NCI-H748 treated with DMSO at 0.1 percent for 48 hours (cell line): ENCODE measurements at regions not wholly inside any gene's neighbourhood (a gene's known extent, or its start where the extent isn't known, plus 50 kb on each side); places are given as distances from the start of the nearest gene placed in this dataset.

Experiments
- DNase-seq: peaks from one replicate; lab custom pipeline; 2025; lab: John Stamatoyannopoulos, UW

- no peak for DNase-seq
Observed at GRCh38 chr18:38980420-38980819, 1414.8 kb upstream of the CELF4 start.

- DNase-seq: no peak
Observed at GRCh38 chr18:38972571-38972970, 1407.0 kb upstream of the CELF4 start.

DNA sequence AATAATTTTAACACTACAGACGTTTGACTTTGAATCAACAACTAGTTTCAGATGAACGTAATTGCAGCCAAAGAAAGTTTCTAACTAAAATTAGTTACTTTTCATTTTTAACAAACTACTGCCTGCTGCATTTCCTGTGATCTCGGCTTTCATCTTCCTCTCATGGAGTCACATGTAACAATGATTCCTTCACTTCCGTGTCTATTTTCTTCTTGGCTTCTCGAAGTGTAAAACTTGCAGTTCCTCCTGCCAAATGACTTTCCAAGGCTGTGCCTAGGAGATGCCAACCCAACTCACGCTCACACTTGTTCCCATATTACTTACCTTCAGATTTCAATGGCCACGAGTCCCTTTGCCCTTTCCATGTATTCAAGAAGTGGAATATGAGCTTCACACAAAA lies 1406.3 kb upstream of the CELF4 start:
- no peak for DNase-seq

DNA sequence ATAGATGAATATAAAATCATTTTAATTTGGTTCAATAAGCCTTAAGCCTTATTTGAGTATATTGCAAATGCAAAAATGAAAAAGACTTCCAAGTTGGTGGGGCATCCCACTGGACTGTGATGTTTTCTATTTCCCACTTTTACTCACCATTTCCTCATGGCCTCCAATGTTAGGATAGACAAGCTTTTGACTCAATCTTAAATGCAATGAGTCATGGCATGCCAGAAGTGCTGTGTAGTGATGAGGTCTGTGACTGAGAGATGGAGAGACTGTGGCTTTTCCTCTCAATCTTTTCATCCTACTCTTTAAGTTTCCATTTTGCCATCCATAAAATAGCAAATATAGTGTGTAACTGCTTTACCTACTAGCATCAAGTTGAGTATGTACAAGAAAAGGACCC lies 1401.2 kb upstream of the CELF4 start:
- DNase-seq: no peak

DNA sequence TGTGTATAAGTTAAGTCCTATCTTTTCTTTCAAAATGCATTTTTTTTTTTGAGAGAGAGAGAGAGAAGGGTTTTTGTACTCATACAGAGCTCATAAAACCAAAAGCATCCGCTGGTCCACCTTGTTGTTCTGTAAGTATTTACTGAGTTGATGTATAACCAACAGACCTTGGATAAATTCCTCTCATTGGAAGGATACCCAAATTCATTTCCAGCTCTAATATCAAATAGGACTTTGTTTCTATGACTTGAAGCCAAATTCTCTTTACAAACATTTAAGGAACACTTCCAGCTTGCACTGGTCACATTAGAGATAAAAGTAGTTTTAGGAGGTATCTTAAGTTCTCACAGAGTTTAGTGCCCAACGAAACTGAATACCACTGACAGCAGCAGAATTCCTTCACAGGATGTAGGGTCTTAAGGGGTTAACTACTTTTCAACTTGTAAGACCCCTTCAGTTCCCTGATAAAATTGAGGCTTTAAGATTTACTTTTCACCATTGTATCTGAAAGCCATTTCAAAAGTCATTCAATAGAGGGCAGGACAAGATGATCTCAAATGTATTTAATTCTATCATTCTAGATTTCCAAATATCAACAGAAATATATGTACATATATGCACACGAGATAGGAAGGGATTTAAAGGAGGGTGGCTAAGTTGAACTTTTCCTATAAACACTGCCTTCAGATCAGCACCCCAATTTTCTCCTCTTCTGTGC lies 1398.5 kb upstream of the CELF4 start:
- no peak for DNase-seq

DNA sequence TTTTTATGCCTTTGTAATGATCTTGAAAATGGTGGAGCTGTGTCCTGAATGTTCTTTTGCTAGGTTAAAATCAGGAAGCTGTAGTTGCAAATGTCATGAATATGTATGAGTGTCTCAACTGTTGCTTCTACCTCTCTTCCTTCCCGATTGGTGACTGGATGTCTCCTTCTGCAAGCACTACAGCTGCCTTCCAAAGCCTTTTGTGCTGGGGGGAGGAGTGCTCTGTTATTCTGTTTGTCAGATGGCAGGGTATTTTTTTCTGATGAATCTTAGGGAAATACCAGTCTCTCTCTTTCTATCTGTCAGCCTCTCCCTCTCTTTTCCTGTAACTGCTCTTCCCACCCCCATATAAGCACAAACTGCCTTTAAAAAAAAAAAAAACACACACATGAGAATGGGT lies 1396.3 kb upstream of the CELF4 start:
- DNase-seq: peak; percentile 93

DNA sequence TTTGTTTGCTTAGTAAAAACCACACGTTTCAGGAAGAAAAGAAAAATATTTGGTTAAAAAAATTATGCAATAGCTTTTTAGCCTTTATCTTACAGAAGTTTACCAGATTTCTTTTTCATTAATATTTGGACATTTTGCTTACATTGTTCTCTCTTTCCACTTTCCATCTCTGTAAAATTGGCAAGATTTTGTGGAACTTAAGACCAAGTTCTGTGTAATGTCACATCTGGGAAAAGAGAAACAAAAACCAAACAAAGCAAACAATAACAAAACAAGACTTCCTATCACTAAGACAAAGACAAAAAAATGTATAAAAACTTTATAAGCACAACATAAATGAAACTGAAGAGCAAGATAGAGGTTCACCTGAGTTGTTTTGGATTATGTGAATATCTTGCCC lies 1392.1 kb upstream of the CELF4 start:
- DNase-seq: no peak

- DNase-seq: peak; percentile 76
Observed at GRCh38 chr18:38956068-38956467, 1390.5 kb upstream of the CELF4 start.

DNA sequence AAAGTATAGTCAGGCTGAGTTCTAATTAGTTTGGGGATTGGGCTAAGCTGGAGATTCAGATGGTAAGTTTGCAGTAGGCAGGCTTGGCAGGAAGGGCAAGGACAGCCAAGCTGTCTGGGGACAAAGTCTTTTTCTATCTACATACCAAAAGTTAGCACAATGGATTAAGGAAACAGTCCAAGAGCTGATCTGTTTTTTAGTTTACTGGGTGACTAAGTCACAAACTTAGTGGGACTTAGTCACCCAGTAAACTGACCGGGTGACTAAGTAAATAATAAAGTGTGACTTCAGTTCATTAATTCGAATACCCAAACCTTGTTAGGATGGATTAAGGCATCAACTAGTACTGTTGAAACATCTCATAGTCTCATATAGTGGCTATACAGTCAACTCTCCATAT lies 1386.0 kb upstream of the CELF4 start:
- no peak for DNase-seq

GRCh38 chr18:38948436-38948835 lies 1382.8 kb upstream of the CELF4 start:
- no peak for DNase-seq

DNA sequence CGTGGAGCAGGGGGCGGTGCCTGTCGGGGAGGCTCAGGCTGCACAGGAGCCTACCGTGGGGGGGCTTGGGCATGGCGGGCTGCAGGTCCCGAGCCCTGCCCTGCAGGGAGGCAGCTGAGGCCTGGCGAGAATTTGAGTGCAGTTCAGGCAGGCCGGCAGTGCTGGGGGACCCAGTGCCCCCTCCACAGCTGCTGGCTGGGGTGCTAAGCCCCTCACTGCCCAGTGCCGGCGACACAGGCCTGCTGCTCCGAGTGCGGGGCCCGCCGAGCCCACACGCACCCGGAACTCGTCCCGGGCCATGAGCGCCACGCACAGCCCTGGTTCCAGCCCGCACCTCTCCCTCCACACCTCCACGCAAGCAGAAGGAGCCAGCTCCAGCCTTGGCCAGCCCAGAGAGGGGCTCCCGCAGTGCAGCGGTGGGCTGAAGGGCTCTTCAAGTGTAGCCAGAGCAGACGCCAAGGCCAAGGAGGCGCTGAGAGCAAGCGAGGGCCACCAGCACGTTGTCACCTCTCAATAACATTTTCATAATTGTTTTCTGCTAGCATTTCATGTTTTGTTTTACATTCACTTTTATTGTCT lies 1378.9 kb upstream of the CELF4 start:
- DNase-seq: no peak

- DNase-seq: no peak
Observed at GRCh38 chr18:38941711-38942561, 1376.3 kb upstream of the CELF4 start.

DNA sequence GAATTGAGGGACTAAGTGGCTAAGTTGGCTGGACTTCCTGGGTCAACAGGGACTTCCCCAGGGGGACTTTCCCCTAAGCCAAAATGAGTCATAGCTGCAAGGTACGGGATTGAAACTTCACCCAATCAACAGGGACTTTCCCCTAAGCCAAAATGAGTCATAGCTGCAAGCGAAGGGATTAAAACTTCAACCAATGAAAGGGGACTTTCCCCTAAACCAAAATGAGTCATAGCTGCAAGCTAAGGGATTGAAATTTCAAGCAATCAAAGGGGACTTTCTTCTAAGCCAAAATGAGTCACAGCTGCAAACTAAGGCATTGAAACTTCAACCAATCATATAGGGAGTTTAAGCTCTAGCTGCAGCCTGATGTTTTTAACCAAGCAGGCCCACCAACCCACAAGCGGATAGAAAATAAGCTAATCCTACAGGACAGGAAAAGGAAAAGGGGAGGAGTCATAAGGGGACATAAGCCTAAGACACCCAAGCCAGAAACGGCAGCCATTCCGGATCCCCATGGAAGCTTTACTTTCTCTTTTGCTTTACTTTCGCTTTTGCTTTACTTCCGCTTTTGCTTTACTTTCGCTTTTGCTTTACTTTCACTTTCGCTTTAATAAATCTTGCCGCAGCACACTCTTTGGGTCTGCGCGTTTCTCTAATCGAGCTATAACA lies 1375.4 kb upstream of the CELF4 start:
- DNase-seq: no peak

GRCh38 chr18:38940475-38940862 lies 1374.9 kb upstream of the CELF4 start:
- no peak for DNase-seq

DNA sequence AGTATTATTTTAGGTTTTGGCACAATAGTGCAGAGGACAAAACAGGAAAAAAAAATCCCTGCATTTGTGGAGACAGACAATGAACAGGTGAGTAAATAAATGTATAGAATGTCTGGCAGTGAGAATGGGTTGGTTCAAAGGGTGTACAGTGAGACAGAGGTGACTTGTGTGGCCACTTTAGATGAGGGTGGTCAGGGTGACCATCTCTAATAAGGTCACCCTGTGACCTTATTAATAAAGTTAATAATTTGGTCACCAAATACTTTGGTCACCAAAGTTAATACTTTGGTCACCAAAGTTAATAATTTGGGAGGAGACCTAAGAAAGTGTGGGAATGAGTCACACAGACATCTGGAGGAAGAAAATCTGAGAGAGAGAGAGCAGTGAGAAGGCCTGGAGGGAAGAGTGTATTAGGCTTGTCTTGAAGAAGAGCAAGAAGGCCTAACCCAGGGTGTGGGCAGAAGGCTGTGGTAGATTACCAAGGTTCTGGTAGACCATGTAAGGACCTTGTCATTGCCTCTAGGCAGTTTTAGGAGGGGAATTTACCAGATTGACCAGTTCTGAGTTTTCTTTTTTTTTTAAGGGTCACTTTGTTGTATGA lies 1368.4 kb upstream of the CELF4 start:
- DNase-seq: no peak

GRCh38 chr18:38933322-38933721 lies 1367.7 kb upstream of the CELF4 start:
- no peak for DNase-seq

DNA sequence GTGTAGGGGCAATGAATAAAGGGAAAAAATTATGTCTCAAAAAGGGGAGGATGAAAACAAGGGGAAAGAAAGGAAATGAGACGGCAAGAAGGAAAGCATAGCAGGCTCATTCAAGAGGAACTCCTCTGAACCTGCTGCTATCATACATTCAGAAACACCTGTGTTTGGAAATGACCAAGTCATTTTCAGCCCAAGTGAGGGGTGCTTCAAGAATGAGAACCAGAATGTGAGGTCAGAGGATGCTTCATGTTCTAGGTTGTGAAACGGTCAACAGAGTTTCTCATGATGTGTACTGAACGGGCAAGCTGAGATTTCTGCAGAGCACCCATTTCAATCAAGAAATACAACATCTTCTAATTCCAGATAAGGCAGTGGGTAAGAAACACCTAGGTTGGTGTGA lies 1367.2 kb upstream of the CELF4 start:
- no peak for DNase-seq

DNA sequence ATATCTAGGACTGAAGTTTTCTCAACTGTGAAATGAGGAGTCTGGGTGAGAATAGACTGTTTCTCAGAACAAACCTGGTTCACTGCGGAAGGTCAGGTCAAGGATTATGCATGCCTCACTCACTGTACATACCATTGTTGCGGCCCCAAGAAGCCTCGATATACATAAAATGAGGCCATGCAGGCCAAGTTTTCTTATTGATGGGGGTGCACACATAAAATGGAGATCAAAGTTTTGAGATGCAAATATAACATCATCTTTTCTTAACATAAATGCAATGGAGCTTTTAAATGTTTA lies 1366.1 kb upstream of the CELF4 start:
- no peak for DNase-seq

- no peak for DNase-seq
Observed at GRCh38 chr18:38930881-38931753, 1365.5 kb upstream of the CELF4 start.

- DNase-seq: no peak
Observed at GRCh38 chr18:38923540-38923939, 1357.9 kb upstream of the CELF4 start.

DNA sequence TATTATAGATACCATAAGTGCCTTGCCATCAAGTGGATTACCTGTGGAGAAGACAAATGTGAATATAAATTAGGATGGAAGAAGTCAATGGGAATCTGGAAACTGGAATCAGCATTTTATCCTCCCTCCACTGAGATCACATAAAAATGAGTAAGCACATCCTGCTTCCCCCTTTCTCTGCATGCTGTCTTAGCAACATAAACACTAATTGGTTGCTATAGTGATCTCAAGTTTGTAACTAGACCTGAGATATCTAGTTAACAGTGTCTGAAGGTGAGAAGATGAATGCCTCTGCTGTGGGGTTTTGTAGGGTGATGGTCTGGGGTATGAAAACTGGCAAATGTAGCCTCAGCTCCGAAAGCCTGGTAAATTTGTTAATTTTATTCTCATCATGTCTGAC lies 1357.5 kb upstream of the CELF4 start:
- DNase-seq: peak; percentile 76
